HepG2 (cell line): ENCODE measurements at regions not wholly inside any gene's neighbourhood (a gene's known extent, or its start where the extent isn't known, plus 50 kb on each side); places are given as distances from the start of the nearest gene placed in this dataset.
A peak's percentile ranks its signal among the peaks of the same experiment; 100 is the strongest.

Source experiments
- ARNTL ChIP-seq: sonication (generic); formaldehyde crosslinking; IDR thresholded peaks from 2 replicates; pipeline ENCODE4 v1.4.0; 2020; ENCODE audit warnings: mild to moderate bottlenecking, missing genetic modification reagents
- DNMT3B ChIP-seq: conservative IDR thresholded peaks from 2 replicates; pipeline ENCODE4 v1.6.1; 2016; ENCODE audit warnings: missing biosample characterization, control low read depth
- ETS1 ChIP-seq: sonication (generic); formaldehyde crosslinking; IDR thresholded peaks from 2 replicates; pipeline ENCODE4 v1.4.0; 2020; ENCODE audit warnings: missing genetic modification reagents
- HNF1B ChIP-seq: sonication (generic); formaldehyde crosslinking; IDR thresholded peaks from 2 replicates; pipeline ENCODE4 v1.5.1; 2020; ENCODE audit warnings: mild to moderate bottlenecking, moderate library complexity, missing genetic modification reagents
- PRPF4 ChIP-seq: fragments of 200-400 bp; formaldehyde crosslinking; IDR thresholded peaks from 2 replicates; pipeline ENCODE4 v1.6.1; 2016; ENCODE audit warnings: low read length, low read depth; ENCODE audit not compliant: poor library complexity, severe bottlenecking
- SIX1 ChIP-seq: sonication (generic); formaldehyde crosslinking; IDR thresholded peaks from 2 replicates; pipeline ENCODE4 v1.4.0; 2020; ENCODE audit warnings: missing genetic modification reagents, borderline replicate concordance
- SMARCE1 ChIP-seq: fragments of 450-650 bp; IDR thresholded peaks from 2 replicates; pipeline ENCODE4 v1.6.1; 2017; ENCODE audit warnings: borderline replicate concordance
- WIZ ChIP-seq: sonication (generic); formaldehyde crosslinking; IDR thresholded peaks from 2 replicates; pipeline ENCODE4 v1.5.1; 2020; ENCODE audit warnings: mild to moderate bottlenecking, missing genetic modification reagents
- YEATS4 ChIP-seq: sonication (generic); formaldehyde crosslinking; IDR thresholded peaks from 2 replicates; pipeline ENCODE4 v1.4.0; 2020; ENCODE audit warnings: missing genetic modification reagents, borderline replicate concordance
- ZBTB37 ChIP-seq: sonication (generic); formaldehyde crosslinking; IDR thresholded peaks from 2 replicates; pipeline ENCODE4 v1.4.0; 2020; ENCODE audit warnings: mild to moderate bottlenecking, missing genetic modification reagents
- ZFAT ChIP-seq: sonication (generic); formaldehyde crosslinking; conservative IDR thresholded peaks from 2 replicates; pipeline ENCODE4 v1.8.1; 2023; ENCODE audit warnings: missing genetic modification reagents, inconsistent platforms
- ZNF12 ChIP-seq: sonication (generic); formaldehyde crosslinking; IDR thresholded peaks from 2 replicates; pipeline ENCODE4 v1.5.0; 2020; ENCODE audit warnings: missing genetic modification reagents
- ZNF281 ChIP-seq: sonication (generic); formaldehyde crosslinking; IDR thresholded peaks from 2 replicates; pipeline ENCODE4 v1.4.0; 2020; ENCODE audit warnings: missing genetic modification reagents, borderline replicate concordance
- ZNF513 ChIP-seq: sonication (generic); formaldehyde crosslinking; conservative IDR thresholded peaks from 2 replicates; pipeline ENCODE4 v1.5.0; 2020; ENCODE audit warnings: missing genetic modification reagents
- ZNF605 ChIP-seq: sonication (generic); formaldehyde crosslinking; IDR thresholded peaks from 2 replicates; pipeline ENCODE4 v1.8.0; 2022; ENCODE audit warnings: mild to moderate bottlenecking, missing genetic modification reagents
- ZNF652 ChIP-seq: IDR thresholded peaks from 2 replicates; pipeline ENCODE4 v1.6.1; 2016; ENCODE audit warnings: low read depth, borderline replicate concordance
- ZSCAN9 ChIP-seq: IDR thresholded peaks from 2 replicates; pipeline ENCODE4 v1.6.1; 2016; ENCODE audit warnings: borderline replicate concordance
- TF ChIP-seq, protein P1 (sequence below): sonication (generic); formaldehyde crosslinking; IDR thresholded peaks from 2 replicates; pipeline ENCODE4 v1.5.0; 2020; ENCODE audit warnings: mild to moderate bottlenecking, missing genetic modification reagents, borderline replicate concordance

DNA sequence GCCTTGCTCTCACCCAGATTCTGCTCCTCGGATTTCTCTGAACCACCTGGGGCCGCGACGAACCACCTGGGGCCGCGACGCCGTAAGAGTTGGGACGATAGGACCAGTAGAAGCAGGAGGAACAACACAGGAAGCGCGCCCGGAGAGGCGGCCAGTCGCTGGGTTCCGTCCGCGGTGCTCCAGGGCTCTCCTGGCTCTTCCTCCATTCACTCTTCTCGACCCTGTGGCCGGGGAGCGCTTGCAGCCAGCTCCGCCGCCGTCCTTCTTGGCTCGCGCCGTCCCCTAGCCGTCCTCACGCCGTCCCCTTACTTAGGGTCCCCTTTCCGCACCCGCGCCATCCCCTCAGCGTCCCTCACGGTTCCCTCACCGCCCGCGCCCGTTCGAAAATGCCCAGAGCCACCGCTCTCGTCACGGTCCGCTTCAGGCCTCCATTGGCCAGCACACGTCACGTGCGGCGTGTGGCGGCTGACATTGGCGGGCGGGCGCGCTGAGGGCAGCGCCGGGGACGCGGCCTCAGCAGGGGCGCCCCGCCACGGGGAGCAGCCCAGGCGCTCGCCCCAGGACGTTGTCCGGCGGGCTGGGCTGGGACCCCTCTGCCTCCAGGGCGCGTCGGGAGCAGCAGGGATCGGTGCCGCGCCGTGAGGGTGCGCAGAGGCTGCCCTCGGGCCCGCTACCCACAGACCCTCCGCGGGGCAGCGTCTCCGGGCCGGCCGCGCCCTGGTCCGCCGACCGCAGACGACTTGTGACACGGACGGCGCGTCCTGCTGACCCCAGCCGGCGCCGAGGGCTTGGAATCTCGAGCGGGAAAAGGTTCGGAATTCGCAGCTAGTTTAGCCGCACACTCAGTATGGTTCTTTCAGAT is 53.7 kb upstream of the PTPDC1 start (continued):
- TF ChIP-seq ZBTB37 (CRISPR knock-in tag) (no peak), ZNF513 (no peak; the same call in 1 of the 2 replicates), ETS1 (CRISPR knock-in tag) (peak; percentile 75; the same call in 1 of the 2 replicates), DNMT3B (no peak), ARNTL (CRISPR knock-in tag) (no peak), SMARCE1 (no peak), SIX1 (CRISPR knock-in tag) (no peak), ZNF12 (no peak), YEATS4 (peak; percentile 93), PRPF4 (no peak), WIZ (CRISPR knock-in tag) (no peak), HNF1B (CRISPR knock-in tag) (peak; percentile 45; the same call in 1 of the 2 replicates), ZNF652 (CRISPR knock-in tag) (no peak), ZNF605 (CRISPR knock-in tag) (peak; percentile 28; the same call in 1 of the 2 replicates), ZFAT (CRISPR knock-in tag) (peak; percentile 79; the same call in 1 of the 2 replicates), ZSCAN9 (CRISPR knock-in tag) (peak; percentile 15; the same call in 1 of the 2 replicates), ZNF281 (CRISPR knock-in tag) (no peak)
- TF ChIP-seq, protein P1, sequence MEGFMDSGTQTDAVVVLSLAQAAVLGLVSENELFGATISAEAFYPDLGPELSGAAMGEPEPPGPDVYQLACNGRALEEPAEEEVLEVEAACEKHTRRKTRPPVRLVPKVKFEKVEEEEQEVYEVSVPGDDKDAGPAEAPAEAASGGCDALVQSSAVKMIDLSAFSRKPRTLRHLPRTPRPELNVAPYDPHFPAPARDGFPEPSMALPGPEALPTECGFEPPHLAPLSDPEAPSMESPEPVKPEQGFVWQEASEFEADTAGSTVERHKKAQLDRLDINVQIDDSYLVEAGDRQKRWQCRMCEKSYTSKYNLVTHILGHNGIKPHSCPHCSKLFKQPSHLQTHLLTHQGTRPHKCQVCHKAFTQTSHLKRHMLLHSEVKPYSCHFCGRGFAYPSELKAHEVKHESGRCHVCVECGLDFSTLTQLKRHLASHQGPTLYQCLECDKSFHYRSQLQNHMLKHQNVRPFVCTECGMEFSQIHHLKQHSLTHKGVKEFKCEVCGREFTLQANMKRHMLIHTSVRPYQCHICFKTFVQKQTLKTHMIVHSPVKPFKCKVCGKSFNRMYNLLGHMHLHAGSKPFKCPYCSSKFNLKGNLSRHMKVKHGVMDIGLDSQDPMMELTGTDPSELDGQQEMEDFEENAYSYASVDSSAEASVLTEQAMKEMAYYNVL (CRISPR knock-in tag) = no peak; the same call in 1 of the 2 replicates
